ENCODE measurements at regions not wholly inside any gene's neighbourhood (a gene's known extent, or its start where the extent isn't known, plus 50 kb on each side); places are given as distances from the start of the nearest gene placed in this dataset.
"Not testable (repeated sequence)": the region's sequence is repeated elsewhere in the genome, so short reads cannot be mapped to it uniquely, and the experiment has no call there.

GRCh38 chr12:131363393-131363792 lies 347.5 kb upstream of the SFSWAP start:
- Mint-ChIP-seq H3K27me3 (ENCODE audit: low read depth in 3 of 3) (peaks cover 0 to 7% (median 2%) of the 10 kb centered on the region in 3 donors), H3K9me3 (no peaks in the 10 kb centered on the region), H3K4me1 (no peaks in the 10 kb centered on the region), H3K36me3 (no peaks in the 10 kb centered on the region), H3K4me3 (no peak overlapping the region), H3K27ac (no peak overlapping the region)
- no peak for DNase-seq

DNA sequence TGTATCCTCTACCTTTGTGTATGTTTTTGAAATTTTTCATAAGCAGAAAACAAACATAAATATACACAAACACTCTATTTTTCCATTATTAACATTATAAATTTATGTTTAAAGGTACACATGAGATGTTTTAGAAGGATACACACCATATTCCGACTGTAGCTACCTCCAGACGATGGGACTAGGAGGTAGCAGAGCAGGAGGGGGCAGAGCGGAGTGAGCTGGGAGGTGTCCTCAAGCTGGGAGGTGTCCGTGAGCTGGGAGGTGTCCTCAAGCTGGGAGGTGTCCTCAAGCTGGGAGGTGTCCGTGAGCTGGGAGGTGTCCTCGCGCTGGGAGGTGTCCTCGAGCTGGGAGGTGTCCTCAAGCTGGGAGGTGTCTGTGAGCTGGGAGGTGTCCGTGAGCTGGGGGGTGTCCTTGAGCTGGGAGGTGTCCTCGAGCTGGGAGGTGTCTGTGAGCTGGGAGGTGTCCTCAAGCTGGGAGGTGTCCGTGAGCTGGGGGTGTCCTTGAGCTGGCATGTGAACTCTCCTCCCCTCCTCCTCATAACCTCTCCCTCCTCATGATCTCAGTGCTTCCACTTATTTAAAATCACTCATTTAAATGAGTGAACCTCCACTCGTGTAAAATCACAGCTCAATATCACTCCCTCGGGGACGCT lies 346.9 kb upstream of the SFSWAP start:
- Mint-ChIP-seq H3K27ac (no peak overlapping the region), H3K4me3 (no peak overlapping the region), H3K36me3 (no peaks in the 10 kb centered on the region)

GRCh38 chr12:131364903-131365820 lies 345.7 kb upstream of the SFSWAP start:
- H3K4me3 Mint-ChIP-seq = no peak overlapping the region
- no peak for DNase-seq
- H3K4me1 Mint-ChIP-seq = no peaks in the 10 kb centered on the region
- no peaks in the 10 kb centered on the region for H3K36me3 Mint-ChIP-seq
- H3K9me3 Mint-ChIP-seq = no peaks in the 10 kb centered on the region
- H3K27me3 Mint-ChIP-seq (ENCODE audit: low read depth in 3 of 3) = peaks cover 0 to 4% (median 0%) of the 10 kb centered on the region in 3 donors
- H3K27ac Mint-ChIP-seq = no peak overlapping the region

More for the DNA sequence above, 346.9 kb upstream of the SFSWAP start:
- peaks cover 0 to 6% (median 4%) of the 10 kb centered on the region in 3 donors for H3K27me3 Mint-ChIP-seq (ENCODE audit: low read depth in 3 of 3)
- no peaks in the 10 kb centered on the region for H3K9me3 Mint-ChIP-seq
- no peaks in the 10 kb centered on the region for H3K4me1 Mint-ChIP-seq
- DNase-seq = no peak

GRCh38 chr12:131365821-131366260 lies 345.0 kb upstream of the SFSWAP start:
- no peak overlapping the region for H3K4me3 Mint-ChIP-seq
- no peak for DNase-seq

GRCh38 chr12:131366261-131366871 lies 344.5 kb upstream of the SFSWAP start:
- no peak overlapping the region for H3K4me3 Mint-ChIP-seq
- H3K4me1 Mint-ChIP-seq = no peaks in the 10 kb centered on the region
- DNase-seq = no peak
- no peak overlapping the region for H3K27ac Mint-ChIP-seq
- H3K9me3 Mint-ChIP-seq = no peaks in the 10 kb centered on the region
- H3K36me3 Mint-ChIP-seq = no peaks in the 10 kb centered on the region
- H3K27me3 Mint-ChIP-seq (ENCODE audit: low read depth in 3 of 3) = peaks cover 0 to 6% (median 0%) of the 10 kb centered on the region in 3 donors

More at GRCh38 chr12:131365821-131366260, 345.0 kb upstream of the SFSWAP start:
- no peaks in the 10 kb centered on the region for H3K9me3 Mint-ChIP-seq
- no peaks in the 10 kb centered on the region for H3K4me1 Mint-ChIP-seq
- H3K27ac Mint-ChIP-seq = no peak overlapping the region
- H3K27me3 Mint-ChIP-seq (ENCODE audit: low read depth in 3 of 3) = peaks cover 0 to 5% (median 0%) of the 10 kb centered on the region in 3 donors
- H3K36me3 Mint-ChIP-seq = no peaks in the 10 kb centered on the region

DNA sequence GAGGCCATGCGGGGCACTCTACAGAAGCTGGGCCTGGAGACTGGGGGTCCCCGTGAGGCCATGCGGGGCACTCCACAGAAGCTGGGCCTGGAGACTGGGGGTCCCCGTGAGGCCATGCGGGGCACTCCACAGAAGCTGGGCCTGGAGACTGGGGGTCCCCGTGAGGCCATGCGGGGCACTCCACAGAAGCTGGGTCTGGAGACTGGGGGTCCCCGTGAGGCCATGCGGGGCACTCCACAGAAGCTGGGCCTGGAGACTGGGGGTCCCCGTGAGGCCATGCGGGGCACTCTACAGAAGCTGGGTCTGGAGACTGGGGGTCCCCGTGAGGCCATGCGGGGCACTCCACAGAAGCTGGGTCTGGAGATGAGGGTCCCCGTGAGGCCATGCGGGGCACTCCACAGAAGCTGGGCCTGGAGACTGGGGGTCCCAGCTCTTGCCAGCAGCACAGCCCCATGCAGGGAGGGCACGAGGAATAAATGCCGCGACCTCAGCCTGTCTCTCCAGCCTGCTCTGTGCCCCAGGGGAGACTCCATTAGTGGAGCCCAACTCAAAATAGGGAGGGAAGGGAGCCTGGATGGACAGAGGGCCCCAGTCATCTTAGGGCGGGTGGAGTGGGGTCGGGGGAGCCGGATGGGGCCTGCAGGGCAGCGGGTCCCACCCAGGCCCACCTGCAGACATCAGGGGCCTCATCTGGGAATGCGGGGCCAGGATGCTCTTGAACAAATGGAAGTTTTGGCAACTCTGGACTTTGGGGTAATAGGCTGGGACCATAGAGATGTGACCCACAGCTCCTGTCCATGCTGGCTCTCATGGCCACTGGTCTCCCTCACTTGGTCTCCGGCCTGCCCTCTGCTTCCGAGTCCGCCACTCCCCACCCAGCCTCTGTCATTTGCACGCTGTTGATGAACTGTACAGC lies 343.6 kb upstream of the SFSWAP start:
- not testable (repeated sequence) for H3K36me3 Mint-ChIP-seq; H3K27me3 Mint-ChIP-seq (ENCODE audit: low read depth in 3 of 3); H3K27ac Mint-ChIP-seq; DNase-seq; H3K4me1 Mint-ChIP-seq; H3K4me3 Mint-ChIP-seq; H3K9me3 Mint-ChIP-seq

- Mint-ChIP-seq H3K27me3 (ENCODE audit: low read depth in 3 of 3) (peaks cover 0 to 5% (median 3%) of the 10 kb centered on the region in 3 donors), H3K4me3 (no peak overlapping the region), H3K27ac (no peak overlapping the region), H3K4me1 (no peaks in the 10 kb centered on the region), H3K9me3 (no peaks in the 10 kb centered on the region), H3K36me3 (no peaks in the 10 kb centered on the region)
- DNase-seq = no peak
These were observed 342.8 kb upstream of the SFSWAP start for GRCh38 chr12:131367983-131368667.

DNA sequence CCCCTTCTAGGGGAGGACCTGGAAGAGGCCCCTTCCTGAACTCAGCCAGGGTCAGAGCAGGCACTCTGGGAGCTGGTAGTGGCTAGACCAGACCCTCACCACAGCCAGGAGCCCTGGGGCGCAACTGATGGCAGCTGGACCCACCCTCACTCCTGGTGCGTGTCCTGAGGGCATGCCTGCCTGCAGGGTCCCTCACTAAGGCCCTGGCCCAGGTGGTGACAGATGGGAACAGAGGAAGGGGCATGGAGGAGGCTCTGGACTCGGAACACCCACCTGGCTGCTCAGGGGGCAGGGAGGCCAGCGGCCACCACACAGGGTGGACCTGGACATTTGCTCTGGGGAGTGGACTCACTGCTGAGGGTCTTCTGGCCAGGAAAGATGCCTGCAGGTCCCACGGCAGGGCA lies 342.2 kb upstream of the SFSWAP start:
- Mint-ChIP-seq H3K9me3 (no peaks in the 10 kb centered on the region), H3K27me3 (ENCODE audit: low read depth in 3 of 3) (peaks cover 0 to 6% (median 3%) of the 10 kb centered on the region in 3 donors), H3K4me1 (no peaks in the 10 kb centered on the region), H3K36me3 (no peaks in the 10 kb centered on the region), H3K27ac (no peak overlapping the region), H3K4me3 (no peak overlapping the region)
- DNase-seq = no peak

DNA sequence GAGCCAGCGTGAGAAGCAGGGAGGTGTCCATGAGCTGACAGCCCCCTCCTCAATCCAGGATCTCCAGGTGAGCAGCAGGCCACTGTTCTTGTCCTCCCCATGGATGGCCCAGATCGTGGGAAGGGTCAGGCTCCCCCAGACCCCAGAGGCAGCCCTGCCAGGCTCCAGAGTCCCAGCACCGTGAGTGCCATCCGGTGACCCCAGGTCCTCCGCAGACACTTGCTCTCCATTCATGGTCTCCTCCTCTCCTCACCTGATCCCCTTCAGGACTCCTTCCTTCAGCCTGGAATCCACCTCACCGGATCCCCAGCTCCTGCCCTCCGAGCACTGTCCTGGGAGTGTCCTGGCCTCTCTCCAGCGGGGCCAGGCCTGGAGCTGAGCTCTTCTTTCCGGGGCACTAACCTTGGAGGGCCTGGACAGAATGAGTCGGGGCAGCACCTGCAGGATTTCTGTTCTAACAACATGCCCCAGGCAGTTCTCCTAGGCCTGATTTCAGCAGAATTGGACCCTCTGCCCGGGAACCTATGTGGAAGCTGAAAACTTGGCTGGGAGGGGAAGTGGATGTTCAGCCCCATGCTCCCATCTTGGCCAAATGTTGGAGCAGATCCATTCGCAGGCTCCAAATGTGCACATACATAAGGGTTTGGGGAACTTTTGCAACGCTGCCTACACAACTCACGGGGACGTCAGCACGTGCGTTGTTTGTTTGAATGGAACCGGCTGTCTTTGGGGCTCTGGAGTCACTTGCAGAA lies 341.6 kb upstream of the SFSWAP start:
- no peak overlapping the region for H3K4me3 Mint-ChIP-seq
- H3K4me1 Mint-ChIP-seq = no peaks in the 10 kb centered on the region
- H3K27ac Mint-ChIP-seq = no peak overlapping the region
- no peaks in the 10 kb centered on the region for H3K9me3 Mint-ChIP-seq
- no peaks in the 10 kb centered on the region for H3K36me3 Mint-ChIP-seq
- DNase-seq = no peak
- peaks cover 0 to 6% (median 3%) of the 10 kb centered on the region in 3 donors for H3K27me3 Mint-ChIP-seq (ENCODE audit: low read depth in 3 of 3)

DNA sequence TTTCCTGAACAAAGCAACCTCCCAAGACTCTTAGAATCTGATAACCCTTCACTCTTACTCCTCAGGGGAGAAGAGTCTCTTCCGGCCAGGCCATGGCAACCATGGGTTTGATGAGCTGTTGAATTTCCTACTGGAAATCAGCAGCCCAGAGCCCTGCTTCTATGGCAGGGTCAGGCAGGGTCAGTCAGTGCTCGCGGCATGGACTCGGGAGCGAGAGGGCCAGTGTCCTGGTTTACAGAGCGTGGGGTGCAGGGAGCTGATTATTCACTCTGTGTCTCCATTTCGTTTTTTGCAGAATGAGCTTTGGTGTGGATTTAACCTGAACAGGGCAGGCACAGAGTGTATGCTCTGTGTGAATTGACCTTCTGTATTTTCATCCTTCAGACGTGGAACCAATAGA lies 340.6 kb upstream of the SFSWAP start:
- Mint-ChIP-seq H3K27me3 (ENCODE audit: low read depth in 3 of 3) (peaks cover 0 to 6% (median 3%) of the 10 kb centered on the region in 3 donors), H3K4me1 (no peaks in the 10 kb centered on the region), H3K9me3 (no peaks in the 10 kb centered on the region), H3K36me3 (no peaks in the 10 kb centered on the region), H3K27ac (no peak overlapping the region), H3K4me3 (no peak overlapping the region)
- no peak for DNase-seq

GRCh38 chr12:131370791-131371347 lies 340.0 kb upstream of the SFSWAP start:
- no peaks in the 10 kb centered on the region for H3K9me3 Mint-ChIP-seq
- no peaks in the 10 kb centered on the region for H3K36me3 Mint-ChIP-seq
- H3K27ac Mint-ChIP-seq = no peak overlapping the region
- peaks cover 0 to 6% (median 3%) of the 10 kb centered on the region in 3 donors for H3K27me3 Mint-ChIP-seq (ENCODE audit: low read depth in 3 of 3)
- no peak for DNase-seq
- H3K4me3 Mint-ChIP-seq = no peak overlapping the region
- no peaks in the 10 kb centered on the region for H3K4me1 Mint-ChIP-seq

All from immature natural killer cell (primary cell).